ENCODE measurements at regions not wholly inside any gene's neighbourhood (a gene's known extent, or its start where the extent isn't known, plus 50 kb on each side); places are given as distances from the start of the nearest gene placed in this dataset.

DNA sequence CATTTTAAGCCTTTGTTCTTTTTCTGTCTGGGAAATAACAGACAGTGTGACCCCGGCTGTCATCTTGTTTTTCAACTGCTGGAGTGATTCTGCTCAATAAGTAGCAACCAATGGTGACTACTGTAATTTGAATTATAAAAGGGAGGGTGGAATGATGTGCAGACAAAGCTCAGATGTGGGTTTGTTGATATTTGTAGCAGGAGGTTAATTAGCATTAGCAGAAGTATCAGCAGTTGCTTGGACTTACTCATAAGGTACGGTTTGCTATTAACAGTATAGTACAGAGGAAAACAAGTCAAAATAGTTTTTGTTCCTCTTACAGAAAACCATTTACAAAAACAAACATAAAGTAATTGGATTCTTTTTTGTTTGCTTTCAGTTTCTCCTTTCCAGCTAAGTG lies 140.4 kb downstream of the TUSC1 start:
- DNase-seq (ENCODE audit: low read depth), result no peak
- TF ChIP-seq, protein P1, sequence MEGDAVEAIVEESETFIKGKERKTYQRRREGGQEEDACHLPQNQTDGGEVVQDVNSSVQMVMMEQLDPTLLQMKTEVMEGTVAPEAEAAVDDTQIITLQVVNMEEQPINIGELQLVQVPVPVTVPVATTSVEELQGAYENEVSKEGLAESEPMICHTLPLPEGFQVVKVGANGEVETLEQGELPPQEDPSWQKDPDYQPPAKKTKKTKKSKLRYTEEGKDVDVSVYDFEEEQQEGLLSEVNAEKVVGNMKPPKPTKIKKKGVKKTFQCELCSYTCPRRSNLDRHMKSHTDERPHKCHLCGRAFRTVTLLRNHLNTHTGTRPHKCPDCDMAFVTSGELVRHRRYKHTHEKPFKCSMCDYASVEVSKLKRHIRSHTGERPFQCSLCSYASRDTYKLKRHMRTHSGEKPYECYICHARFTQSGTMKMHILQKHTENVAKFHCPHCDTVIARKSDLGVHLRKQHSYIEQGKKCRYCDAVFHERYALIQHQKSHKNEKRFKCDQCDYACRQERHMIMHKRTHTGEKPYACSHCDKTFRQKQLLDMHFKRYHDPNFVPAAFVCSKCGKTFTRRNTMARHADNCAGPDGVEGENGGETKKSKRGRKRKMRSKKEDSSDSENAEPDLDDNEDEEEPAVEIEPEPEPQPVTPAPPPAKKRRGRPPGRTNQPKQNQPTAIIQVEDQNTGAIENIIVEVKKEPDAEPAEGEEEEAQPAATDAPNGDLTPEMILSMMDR (IDR thresholded peaks at IDR 0.05; ENCODE audit: low read length, missing control alignments), result no peak

DNA sequence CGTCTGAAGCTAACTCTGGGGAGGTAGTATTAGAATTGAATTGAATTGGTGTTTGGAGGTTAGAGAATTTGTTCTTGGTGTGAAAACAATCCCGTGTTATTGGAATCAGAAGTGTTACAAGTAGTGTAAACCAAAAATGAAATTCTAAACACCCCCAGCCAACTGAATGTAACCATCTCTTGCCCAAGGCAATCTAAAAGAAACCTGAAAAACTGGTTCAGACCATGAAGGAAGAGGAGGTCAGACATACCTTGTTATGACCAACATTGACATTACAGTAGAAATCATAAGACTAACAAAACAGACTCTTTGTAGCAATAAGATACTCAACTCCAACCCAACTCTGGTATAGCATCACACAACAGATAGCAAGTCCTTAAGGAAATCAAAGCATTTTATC lies 159.0 kb downstream of the TUSC1 start:
- TF ChIP-seq, protein P1 (IDR thresholded peaks at IDR 0.05; ENCODE audit: low read length, missing control alignments), result no peak
- H3K4me3 ChIP-seq (replicated peaks; ENCODE audit: low read depth, low read length), result no peak overlapping the region
- DNase-seq (ENCODE audit: low read depth), result no peak

More for the DNA sequence above, 140.4 kb downstream of the TUSC1 start:
- H3K4me3 ChIP-seq (replicated peaks; ENCODE audit: low read depth, low read length), result no peak overlapping the region

DNA sequence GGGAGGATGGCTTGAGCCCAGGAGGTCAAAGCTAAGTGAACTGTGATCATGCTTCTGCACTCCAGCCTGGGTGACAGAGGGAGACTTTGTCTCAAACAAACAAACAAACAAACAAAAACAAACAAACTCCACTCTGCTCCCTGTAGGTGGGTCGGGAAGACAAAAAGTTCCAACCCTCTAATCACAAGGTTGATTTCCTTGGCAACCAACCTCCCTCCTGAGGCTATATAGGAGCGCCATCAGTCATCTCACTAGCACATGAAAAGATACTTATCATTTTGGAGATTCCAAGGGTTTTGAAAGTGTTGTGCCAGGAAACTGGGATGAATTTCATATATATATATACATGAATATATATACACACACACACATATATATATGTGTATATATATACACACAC lies 160.5 kb downstream of the TUSC1 start:
- H3K4me3 ChIP-seq (replicated peaks; ENCODE audit: low read depth, low read length), result no peak overlapping the region
- TF ChIP-seq, protein P1 (IDR thresholded peaks at IDR 0.05; ENCODE audit: low read length, missing control alignments), result no peak
- no peak for DNase-seq (ENCODE audit: low read depth)

DNA sequence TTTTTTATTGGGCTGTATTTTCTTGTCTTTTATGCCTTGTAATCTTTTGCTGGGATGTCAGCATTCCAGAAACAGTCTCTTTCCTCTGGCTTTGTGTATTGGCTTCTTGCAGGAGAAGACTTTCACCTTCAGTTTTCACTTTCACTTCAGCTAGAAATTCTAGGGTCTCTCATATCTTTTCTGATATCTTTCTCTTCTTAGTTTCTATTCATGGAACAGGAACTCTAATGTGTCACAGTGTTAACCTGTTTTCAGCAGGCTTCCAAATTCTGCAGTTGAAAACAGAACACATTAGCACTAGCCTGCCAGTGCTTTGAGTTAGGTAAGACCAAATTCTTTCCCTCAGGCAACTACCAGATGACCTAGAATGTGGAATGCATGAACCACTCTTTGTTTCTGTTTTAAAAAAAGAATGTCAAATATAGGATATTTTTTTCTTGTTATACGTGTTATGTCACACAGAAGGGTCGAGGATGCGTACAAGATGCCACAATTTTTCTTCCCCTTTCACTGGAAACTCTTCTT lies 164.7 kb downstream of the TUSC1 start:
- TF ChIP-seq, protein P1 (IDR thresholded peaks at IDR 0.05; ENCODE audit: low read length, missing control alignments), result no peak
- no peak overlapping the region for H3K4me3 ChIP-seq (replicated peaks; ENCODE audit: low read depth, low read length)
- DNase-seq (ENCODE audit: low read depth), result no peak

DNA sequence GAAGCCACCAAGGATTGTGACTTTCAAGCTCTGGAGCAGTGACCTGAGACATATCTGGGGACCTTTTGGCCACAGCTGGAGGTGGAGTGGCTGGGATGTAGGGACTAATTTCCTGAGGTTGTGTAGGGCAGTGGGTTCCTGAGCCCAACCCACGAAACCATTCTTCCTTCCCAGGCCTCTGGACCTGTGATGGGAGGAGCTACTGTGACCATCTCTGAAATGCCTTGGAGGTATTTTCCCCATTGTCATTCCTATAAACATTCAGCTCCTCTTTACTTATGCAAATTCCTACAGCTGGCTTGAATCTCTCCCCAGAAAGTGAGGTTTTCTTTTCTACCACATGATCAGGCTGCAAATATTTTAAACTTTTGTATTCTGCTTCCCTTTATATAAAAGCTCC lies 172.6 kb downstream of the TUSC1 start:
- no peak overlapping the region for H3K4me3 ChIP-seq (replicated peaks; ENCODE audit: low read depth, low read length)
- DNase-seq (ENCODE audit: low read depth), result no peak
- TF ChIP-seq, protein P1 (IDR thresholded peaks at IDR 0.05; ENCODE audit: low read length, missing control alignments), result no peak

DNA sequence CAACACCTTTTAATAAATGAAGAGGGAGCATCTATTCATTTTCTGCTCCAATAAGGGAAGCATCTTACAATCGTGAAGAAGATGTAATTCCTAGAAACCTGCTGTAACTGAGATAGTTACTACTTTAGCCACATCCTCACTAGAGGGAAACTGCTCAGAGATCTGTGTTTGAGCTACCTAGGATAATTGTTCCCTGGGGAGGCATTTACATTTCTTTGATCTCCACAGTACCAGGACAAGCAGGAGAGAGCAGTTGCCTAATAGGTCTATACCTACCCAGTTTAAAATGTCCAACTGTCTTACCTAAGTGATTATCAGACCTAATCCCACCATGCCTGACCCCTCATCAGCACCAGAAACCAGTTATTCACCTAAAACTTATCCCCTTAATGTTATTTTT lies 196.9 kb downstream of the TUSC1 start:
- TF ChIP-seq, protein P1 (IDR thresholded peaks at IDR 0.05; ENCODE audit: low read length, missing control alignments), result no peak
- no peak overlapping the region for H3K4me3 ChIP-seq (replicated peaks; ENCODE audit: low read depth, low read length)
- DNase-seq (ENCODE audit: low read depth), result no peak

DNA sequence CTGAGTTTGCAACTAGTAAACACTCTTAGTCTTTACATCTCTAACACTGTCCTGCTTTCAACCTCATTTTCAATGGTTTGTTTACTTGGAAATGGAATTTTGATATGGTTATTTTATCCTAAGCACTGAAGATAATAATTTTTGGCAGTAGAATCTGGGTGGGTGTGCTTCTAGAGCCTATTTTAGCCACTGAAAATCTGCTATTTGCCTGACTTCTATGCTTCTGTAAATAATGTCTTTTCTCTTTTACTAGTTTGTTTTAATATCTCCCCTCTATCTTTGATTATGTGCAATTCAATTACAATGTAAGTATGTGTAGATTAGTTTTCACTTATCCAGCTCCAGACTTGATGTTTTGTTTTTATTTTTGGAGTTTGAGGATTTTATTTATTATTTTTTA lies 197.5 kb downstream of the TUSC1 start:
- H3K4me3 ChIP-seq (replicated peaks; ENCODE audit: low read depth, low read length), result no peak overlapping the region
- DNase-seq (ENCODE audit: low read depth), result no peak
- TF ChIP-seq, protein P1 (IDR thresholded peaks at IDR 0.05; ENCODE audit: low read length, missing control alignments), result no peak

Data from fibroblast of pulmonary artery (primary cell).